B cell (primary cell): ENCODE measurements at regions not wholly inside any gene's neighbourhood (a gene's known extent, or its start where the extent isn't known, plus 50 kb on each side); places are given as distances from the start of the nearest gene placed in this dataset.

Source experiments
- ATAC-seq: fragments of 200-7000 bp; cut with Tn5 transposase; one replicate; pipeline ENCODE4 v1.10.0; 2021; ENCODE audit warnings: low read depth, mild to moderate bottlenecking, moderate number of reproducible peaks, moderate library complexity
- CTCF ChIA-PET: fragments of 350-600 bp; sonication (Branson Sonifier 250); formaldehyde crosslinking; loops from one replicate; lab custom pipeline; 2021; ENCODE audit warnings: antibody characterized with exemption, inconsistent platforms; lab: Charles Lee
- POLR2A ChIA-PET: fragments of 350-600 bp; sonication (Branson Sonifier 250); formaldehyde crosslinking; loops from one replicate; lab custom pipeline; 2021; ENCODE audit warnings: antibody characterized with exemption; lab: Charles Lee
- DNase-seq: peaks from one replicate; pipeline ENCODE4 v3.0.0; 2013
- H2AFZ ChIP-seq: 2 replicates; pipeline ENCODE4 v1.6.1; 2012; ENCODE audit warnings: mild to moderate bottlenecking, low read depth, low read length; ENCODE audit not compliant: insufficient read depth, poor library complexity, severe bottlenecking
- H3K27ac ChIP-seq, 2 donors: 1 replicate in 1 of 2; 2 replicates in 1 of 2; pipeline ENCODE4 v1.5.1; 2012 to 2013; ENCODE audit warnings: low read length in 2 of 2, mild to moderate bottlenecking in 2 of 2, moderate library complexity in 1 of 2
- H3K27me3 ChIP-seq, 4 experiments: fragments of 200-600 bp in 1 of 4; sonication (generic) in 1 of 4; replicated peaks in 1 of 4; 1 replicate in 2 of 4; 2 replicates in 2 of 4; pipeline versions ENCODE4 v1.6.1 to v1.7.0; 2013 to 2016; ENCODE audit warnings: low read length in 3 of 4, mild to moderate bottlenecking in 2 of 4, mixed read lengths in 1 of 4, moderate library complexity in 1 of 4; ENCODE audit not compliant: insufficient read depth in 4 of 4, control insufficient read depth in 3 of 4; ENCODE audit errors: control extremely low read depth in 1 of 4
- H3K36me3 ChIP-seq, 2 experiments: replicated peaks in 1 of 2; 1 replicate in 1 of 2; 2 replicates in 1 of 2; pipeline versions ENCODE4 v1.6.1 to v1.7.1; 2013; ENCODE audit warnings: low read length in 1 of 2; ENCODE audit not compliant: insufficient read depth in 2 of 2, control insufficient read depth in 1 of 2; ENCODE audit errors: control extremely low read depth in 1 of 2, extremely low read depth in 1 of 2
- H3K4me1 ChIP-seq, 2 donors: fragments of 200-600 bp in 1 of 2; sonication (generic) in 1 of 2; 1 replicate in 1 of 2; 2 replicates in 1 of 2; pipeline versions ENCODE4 v1.5.1 to v1.6.1; 2013 to 2017; ENCODE audit warnings: low read length in 2 of 2; ENCODE audit not compliant: control insufficient read depth in 2 of 2, insufficient read depth in 2 of 2
- H3K4me2 ChIP-seq: replicated peaks from 2 replicates; pipeline ENCODE3; 2012; ENCODE audit warnings: mild to moderate bottlenecking, low read depth, low read length; ENCODE audit not compliant: poor library complexity, severe bottlenecking
- H3K4me3 ChIP-seq, 5 experiments: fragments of 200-600 bp in 1 of 5; sonication (generic) in 1 of 5; 1 replicate in 3 of 5; 2 replicates in 2 of 5; pipeline versions ENCODE4 v1.5.1 to v1.7.0; 2011 to 2016; ENCODE audit warnings: low read length in 4 of 5, mild to moderate bottlenecking in 4 of 5, low read depth in 2 of 5, control low read depth in 1 of 5, moderate library complexity in 1 of 5; ENCODE audit not compliant: insufficient read depth in 1 of 5; ENCODE audit errors: control extremely low read depth in 1 of 5, extremely low read depth in 1 of 5
- H3K79me2 ChIP-seq: fragments of 200-600 bp; sonication (generic); one replicate; pipeline ENCODE4 v1.6.0; 2016; ENCODE audit warnings: low read length; ENCODE audit not compliant: control insufficient read depth, insufficient read depth
- H3K9ac ChIP-seq: fragments of 200-600 bp; sonication (generic); 2 replicates; pipeline ENCODE4 v1.6.1; 2017; ENCODE audit warnings: mild to moderate bottlenecking, low read length, moderate library complexity
- H3K9me3 ChIP-seq, 3 donors: one replicate each; pipeline versions ENCODE4 v1.6.1 to v1.7.1; 2013; ENCODE audit warnings: low read length in 2 of 3; ENCODE audit not compliant: control insufficient read depth in 2 of 3, insufficient read depth in 1 of 3; ENCODE audit errors: control extremely low read depth in 1 of 3
- H4K20me1 ChIP-seq: 2 replicates; pipeline ENCODE4 v1.6.0; 2012; ENCODE audit warnings: mild to moderate bottlenecking, low read length; ENCODE audit not compliant: insufficient read depth, control insufficient read depth, poor library complexity, severe bottlenecking
- H3K27ac Mint-ChIP-seq: one replicate; pipeline ENCODE4 v1.8.0; 2021; ENCODE audit warnings: mixed read lengths
- H3K27me3 Mint-ChIP-seq: one replicate; pipeline ENCODE4 v1.8.0; 2021; ENCODE audit warnings: mixed read lengths
- H3K4me1 Mint-ChIP-seq: one replicate; pipeline ENCODE4 v1.8.0; 2021; ENCODE audit warnings: mixed read lengths
- H3K4me3 Mint-ChIP-seq: one replicate; pipeline ENCODE4 v1.8.0; 2021; ENCODE audit warnings: mixed read lengths
- H3K9me3 Mint-ChIP-seq: one replicate; pipeline ENCODE4 v1.8.0; 2022; ENCODE audit warnings: mixed read lengths; ENCODE audit not compliant: insufficient read depth
- EZH2 ChIP-seq: IDR thresholded peaks from 2 replicates; pipeline ENCODE4 v1.6.1; 2012; ENCODE audit warnings: borderline replicate concordance, low read depth, mild to moderate bottlenecking, moderate library complexity, low read length; ENCODE audit not compliant: insufficient read depth, poor library complexity, severe bottlenecking
- WGBS: methylation state at CpG from one replicate; pipeline ENCODE4 v1.1.5; 2013; ENCODE audit warnings: missing lambda C conversion rate; ENCODE audit not compliant: insufficient coverage; 5-methylcytosine and 5-hydroxymethylcytosine counted together
- intact Hi-C: fragments of 100-400 bp; cut with micrococcal nuclease; formaldehyde crosslinking; loops from one replicate; pipeline ENCODE4 v1.10.0; 2022
- TF ChIP-seq, protein P1 (sequence below): fragments of 200-600 bp; IDR thresholded peaks from one replicate; pipeline ENCODE4 v1.8.0; 2022; ENCODE audit warnings: antibody characterized with exemption, mild to moderate bottlenecking

DNA sequence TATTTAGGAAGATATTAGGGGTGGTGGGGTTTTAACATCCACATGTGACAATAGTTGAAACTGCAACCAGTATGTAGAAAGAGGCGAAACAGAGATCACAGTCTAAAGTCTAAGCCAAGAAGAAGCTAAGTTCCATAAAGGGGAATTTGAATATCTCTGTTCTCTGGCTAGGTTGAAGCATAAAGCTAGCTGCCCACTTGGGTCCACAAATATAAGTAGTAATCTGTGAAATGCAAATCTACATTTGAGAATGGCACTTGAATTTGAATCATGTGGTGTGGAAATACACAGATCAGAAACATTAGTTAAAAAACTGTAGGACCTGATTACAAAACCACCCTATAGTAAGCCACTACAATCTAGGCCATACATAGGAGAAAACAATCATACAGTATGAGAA lies 602.1 kb downstream of the LMO4 start:
- peaks cover 6 to 13% (median 8%) of the 10 kb centered on the region in 3 donors for H3K9me3 ChIP-seq
- ChIA-PET CTCF (interaction anchor here (1.9 kb wide), 1 partner anchor 23 kb away, joined by 6 read pairs; no protein-coding TSS in a partner anchor), POLR2A (no interaction called here)
- Mint-ChIP-seq H3K27ac (no peak overlapping the region), H3K27me3 (no peaks in the 10 kb centered on the region), H3K4me3 (no peak overlapping the region), H3K4me1 (no peaks in the 10 kb centered on the region), H3K9me3 (peaks cover 4% of the 10 kb centered on the region)
- ATAC-seq (no peak), DNase-seq (no peak)
- no peak overlapping the region for H3K4me2 ChIP-seq
- H3K36me3 ChIP-seq, result no peaks in the 10 kb centered on the region
- H2AFZ ChIP-seq, result no peak overlapping the region
- WGBS, result 100% methylated on average over 1 of the region's 1 CpG
- H3K27ac ChIP-seq, result no peak overlapping the region
- intact Hi-C loops, result no loop called here
- no peaks in the 10 kb centered on the region for H3K79me2 ChIP-seq
- TF ChIP-seq EZH2, result no peak
- TF ChIP-seq, protein P1, sequence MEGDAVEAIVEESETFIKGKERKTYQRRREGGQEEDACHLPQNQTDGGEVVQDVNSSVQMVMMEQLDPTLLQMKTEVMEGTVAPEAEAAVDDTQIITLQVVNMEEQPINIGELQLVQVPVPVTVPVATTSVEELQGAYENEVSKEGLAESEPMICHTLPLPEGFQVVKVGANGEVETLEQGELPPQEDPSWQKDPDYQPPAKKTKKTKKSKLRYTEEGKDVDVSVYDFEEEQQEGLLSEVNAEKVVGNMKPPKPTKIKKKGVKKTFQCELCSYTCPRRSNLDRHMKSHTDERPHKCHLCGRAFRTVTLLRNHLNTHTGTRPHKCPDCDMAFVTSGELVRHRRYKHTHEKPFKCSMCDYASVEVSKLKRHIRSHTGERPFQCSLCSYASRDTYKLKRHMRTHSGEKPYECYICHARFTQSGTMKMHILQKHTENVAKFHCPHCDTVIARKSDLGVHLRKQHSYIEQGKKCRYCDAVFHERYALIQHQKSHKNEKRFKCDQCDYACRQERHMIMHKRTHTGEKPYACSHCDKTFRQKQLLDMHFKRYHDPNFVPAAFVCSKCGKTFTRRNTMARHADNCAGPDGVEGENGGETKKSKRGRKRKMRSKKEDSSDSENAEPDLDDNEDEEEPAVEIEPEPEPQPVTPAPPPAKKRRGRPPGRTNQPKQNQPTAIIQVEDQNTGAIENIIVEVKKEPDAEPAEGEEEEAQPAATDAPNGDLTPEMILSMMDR, result no peak
- no peaks in the 10 kb centered on the region for H4K20me1 ChIP-seq
- H3K27me3 ChIP-seq, result no peaks in the 10 kb centered on the region
- no peaks in the 10 kb centered on the region for H3K4me1 ChIP-seq
- H3K4me3 ChIP-seq, result no peak overlapping the region
- no peak overlapping the region for H3K9ac ChIP-seq

DNA sequence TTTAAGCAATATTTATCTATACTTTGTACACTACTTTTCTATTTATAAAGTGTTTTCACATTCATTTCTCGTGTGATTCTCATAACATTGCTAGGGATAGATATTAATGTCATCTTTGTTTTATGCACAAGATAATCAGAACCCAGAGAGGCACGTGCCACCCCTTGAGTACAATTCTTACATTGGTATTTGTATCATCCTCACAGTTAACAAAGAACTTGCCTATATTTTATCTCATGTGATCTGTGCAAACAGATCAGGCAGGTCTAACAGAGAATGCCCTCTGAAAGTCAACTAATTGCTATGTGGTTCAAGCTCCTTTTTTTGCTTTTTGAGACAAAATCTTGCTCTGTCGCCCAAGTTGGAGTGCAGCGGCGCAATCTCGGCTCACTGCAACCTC lies 604.5 kb downstream of the LMO4 start:
- no peak for TF ChIP-seq EZH2
- TF ChIP-seq, protein P1, result no peak
- Histone ChIP-seq H3K4me2 (no peak overlapping the region), H3K27ac (no peak overlapping the region), H3K27me3 (no peaks in the 10 kb centered on the region), H2AFZ (no peak overlapping the region), H3K36me3 (no peaks in the 10 kb centered on the region), H3K9ac (no peak overlapping the region), H3K79me2 (no peaks in the 10 kb centered on the region), H3K4me1 (no peaks in the 10 kb centered on the region), H3K4me3 (no peak overlapping the region), H4K20me1 (no peaks in the 10 kb centered on the region), H3K9me3 (peaks cover 6 to 13% (median 8%) of the 10 kb centered on the region in 3 donors)
- H3K27me3 Mint-ChIP-seq, result no peaks in the 10 kb centered on the region
- 87% methylated on average over 3 of the region's 6 CpGs for WGBS
- ChIA-PET POLR2A (no interaction called here), CTCF (no interaction called here)
- H3K9me3 Mint-ChIP-seq, result peaks cover 4% of the 10 kb centered on the region
- no peak for ATAC-seq
- no peaks in the 10 kb centered on the region for H3K4me1 Mint-ChIP-seq
- H3K4me3 Mint-ChIP-seq, result no peak overlapping the region
- no peak for DNase-seq
- intact Hi-C loops, result no loop called here
- no peak overlapping the region for H3K27ac Mint-ChIP-seq
